Activated CD8-positive, alpha-beta memory T cell treated with anti-CD3 and anti-CD28 coated beads, Interleukin-2, amount 50 U/mL, for 48 hours (primary cell): ENCODE measurements at regions not wholly inside any gene's neighbourhood (a gene's known extent, or its start where the extent isn't known, plus 50 kb on each side); places are given as distances from the start of the nearest gene placed in this dataset.

ENCODE experiments used
- DNase-seq: peaks from one replicate; pipeline ENCODE4 v3.0.0-alpha.2; 2020

GRCh38 chr13:104310861-104311260 lies 1244.6 kb upstream of the SLC10A2 start:
- DNase-seq: no peak

DNA sequence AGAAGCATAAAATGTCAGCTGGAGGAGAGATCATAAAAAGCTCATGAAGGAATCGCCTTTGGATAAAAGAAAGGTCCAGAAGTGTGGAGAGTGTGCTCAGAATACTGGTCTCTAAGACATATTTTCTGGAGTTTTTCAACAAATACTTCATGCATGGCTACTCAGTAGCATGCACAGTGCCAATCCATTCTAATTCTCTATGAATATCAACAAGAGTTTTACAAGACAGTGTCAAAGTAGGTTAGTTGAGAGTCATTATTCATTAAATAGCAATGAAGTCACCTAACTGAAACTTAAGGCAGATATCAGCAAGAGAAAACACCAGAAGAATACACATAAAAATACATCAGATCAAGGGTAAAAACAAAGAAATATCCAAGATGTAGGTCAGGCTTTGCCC lies 1243.2 kb upstream of the SLC10A2 start:
- no peak for DNase-seq

DNA sequence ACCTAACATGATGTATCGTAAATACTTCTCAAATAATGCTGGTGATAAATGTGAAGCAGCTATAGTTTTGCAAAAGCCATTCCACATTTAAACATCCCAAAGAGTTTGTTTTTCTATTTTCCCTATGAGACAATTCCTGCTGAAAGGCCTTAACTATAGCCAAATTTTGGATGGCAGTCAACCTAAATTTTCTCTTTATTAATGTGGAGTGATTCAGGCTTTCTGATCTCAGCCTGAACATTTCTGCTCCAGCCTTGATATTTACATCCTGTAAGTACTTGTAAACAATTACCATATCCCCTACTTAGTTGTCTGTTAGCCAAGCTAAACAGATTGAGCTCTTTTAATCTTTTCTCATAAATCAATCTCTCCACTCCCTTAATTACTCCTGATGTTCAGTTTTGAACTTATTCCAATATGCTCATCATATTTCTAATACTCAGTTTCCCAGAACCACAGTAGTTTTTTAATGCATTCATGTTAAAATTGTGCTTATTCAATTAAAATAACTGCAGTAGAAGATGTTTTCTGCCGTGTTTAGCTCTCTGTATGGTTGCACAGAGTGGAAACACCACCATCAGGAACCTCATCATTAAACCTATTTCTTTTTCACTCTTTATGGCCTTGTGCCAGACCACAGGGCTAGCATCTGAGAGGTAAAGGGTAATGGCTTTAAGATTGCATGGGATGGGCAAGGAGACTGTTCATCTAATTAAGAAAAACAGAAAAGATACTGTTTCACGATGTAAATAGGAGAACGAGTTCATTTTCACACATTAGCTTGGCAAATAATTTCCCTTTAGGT lies 1235.2 kb upstream of the SLC10A2 start:
- no peak for DNase-seq

- no peak for DNase-seq
These were observed 1230.9 kb upstream of the SLC10A2 start for GRCh38 chr13:104297075-104297474.

DNA sequence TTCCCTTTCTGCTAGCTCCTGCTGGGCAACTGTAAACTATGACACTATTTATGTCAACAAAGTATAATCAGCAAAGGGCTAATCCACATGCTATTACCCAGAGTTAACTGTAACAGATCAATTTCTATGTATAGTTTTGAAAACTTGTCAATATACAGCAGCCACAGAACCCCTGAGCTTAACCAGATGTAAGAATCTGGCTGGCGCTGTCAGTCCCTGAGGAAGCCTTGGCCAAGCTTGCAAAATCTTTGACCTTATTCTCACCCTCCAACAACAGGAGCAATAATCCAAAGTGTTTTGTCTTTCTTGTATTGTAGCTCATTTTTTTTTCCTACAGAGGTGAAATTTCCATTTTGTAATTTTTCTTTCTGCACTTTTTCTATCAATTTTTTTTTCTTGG lies 1230.1 kb upstream of the SLC10A2 start:
- DNase-seq: no peak

GRCh38 chr13:104295537-104295936 lies 1229.3 kb upstream of the SLC10A2 start:
- no peak for DNase-seq

DNA sequence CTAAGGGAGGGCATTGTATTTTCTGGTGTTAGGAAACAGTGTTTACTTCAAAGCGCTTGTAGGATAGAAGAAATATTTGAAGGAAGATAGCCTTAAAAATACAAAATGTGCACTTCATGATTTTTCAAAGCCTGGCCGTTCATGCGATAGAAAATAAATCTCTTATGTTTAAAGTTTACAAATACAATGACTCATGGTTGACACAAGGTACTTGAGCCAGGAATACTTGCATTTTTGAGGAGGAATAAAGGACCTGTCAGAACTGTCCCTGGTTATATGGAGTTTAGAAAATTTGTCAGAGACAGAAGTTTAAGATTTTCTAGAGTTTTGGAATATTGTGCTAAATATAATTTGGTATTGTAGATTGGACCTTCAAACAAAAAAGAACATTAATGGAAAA lies 1223.2 kb upstream of the SLC10A2 start:
- no peak for DNase-seq

DNA sequence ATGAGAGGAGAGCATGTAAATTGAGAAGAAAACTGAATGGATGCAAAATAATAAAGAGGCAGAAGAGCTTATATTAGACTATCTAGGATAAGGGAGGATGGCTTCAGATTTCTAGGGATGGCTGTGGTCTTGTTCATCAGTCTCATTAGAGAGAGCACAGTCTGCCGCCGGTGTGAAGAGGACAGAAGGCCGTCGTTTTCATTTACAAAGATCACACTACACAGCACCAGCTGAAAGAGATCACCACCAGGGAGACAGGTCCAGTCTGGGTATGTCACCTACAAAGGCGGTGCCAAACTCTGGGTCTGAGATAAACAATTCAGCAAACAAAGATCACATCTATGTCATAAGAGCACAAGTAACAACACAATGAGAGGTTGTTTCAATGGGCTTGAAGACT lies 1222.3 kb upstream of the SLC10A2 start:
- no peak for DNase-seq

DNA sequence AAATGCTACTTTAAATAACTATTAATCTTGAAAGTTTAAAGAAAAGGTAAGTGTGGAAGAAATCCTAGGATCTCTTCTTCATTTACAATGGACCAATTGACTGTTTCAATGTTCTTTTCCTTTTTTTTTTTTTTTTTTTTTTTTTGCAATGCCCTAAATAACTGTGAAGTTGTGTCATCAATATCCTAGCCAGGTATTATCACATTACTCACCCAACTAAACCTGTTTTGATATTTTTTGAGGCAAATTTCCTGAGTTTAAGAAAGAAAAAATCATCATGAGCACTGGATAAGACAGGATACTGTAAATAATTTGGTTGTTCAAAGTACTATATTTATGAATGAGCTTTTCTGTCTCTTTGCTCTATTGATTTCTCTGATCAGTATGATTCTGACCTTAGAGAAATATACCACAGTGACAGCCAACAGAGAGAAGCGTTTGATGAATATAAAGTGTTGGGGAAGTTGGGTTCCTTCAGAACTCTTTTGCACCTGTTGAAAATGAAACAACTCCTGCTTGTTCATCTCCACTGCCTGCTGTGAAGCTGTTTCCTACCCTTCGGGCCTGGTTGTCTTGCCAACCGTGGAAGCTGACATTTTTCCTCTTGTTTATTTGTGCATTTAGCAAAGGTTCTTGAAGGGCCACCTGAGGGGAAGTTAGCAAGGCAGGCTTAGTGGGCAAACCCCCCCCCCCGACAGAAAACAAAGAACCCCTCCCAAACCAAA lies 1220.5 kb upstream of the SLC10A2 start:
- no peak for DNase-seq

- DNase-seq: no peak
These were observed 1215.7 kb upstream of the SLC10A2 start for GRCh38 chr13:104281910-104282309.

GRCh38 chr13:104270731-104271130 lies 1204.5 kb upstream of the SLC10A2 start:
- no peak for DNase-seq

GRCh38 chr13:104267206-104267811 lies 1201.1 kb upstream of the SLC10A2 start:
- DNase-seq: no peak

DNA sequence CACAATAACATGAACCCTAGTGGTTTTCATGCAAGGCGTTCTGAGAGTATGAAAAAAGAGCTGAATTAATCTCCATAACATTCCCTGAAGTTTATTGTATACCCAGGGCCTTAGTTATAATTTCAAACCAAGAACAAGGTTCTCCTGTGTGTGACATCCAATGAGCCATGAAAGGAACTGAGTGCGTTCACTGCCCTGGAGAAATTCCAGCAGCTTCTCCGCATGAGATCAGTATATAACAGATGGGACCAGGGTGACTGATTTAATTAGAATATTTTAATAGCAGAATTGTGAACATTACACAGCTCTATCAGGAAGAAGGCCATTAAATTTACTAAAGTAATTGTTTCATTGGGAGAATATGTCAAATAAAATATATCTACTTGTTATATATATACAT lies 1190.5 kb upstream of the SLC10A2 start:
- no peak for DNase-seq

GRCh38 chr13:104253063-104253680 lies 1187.0 kb upstream of the SLC10A2 start:
- no peak for DNase-seq

GRCh38 chr13:104251931-104252330 lies 1185.7 kb upstream of the SLC10A2 start:
- DNase-seq: no peak

- no peak for DNase-seq
These were observed 1180.7 kb upstream of the SLC10A2 start for GRCh38 chr13:104246955-104247354.

DNA sequence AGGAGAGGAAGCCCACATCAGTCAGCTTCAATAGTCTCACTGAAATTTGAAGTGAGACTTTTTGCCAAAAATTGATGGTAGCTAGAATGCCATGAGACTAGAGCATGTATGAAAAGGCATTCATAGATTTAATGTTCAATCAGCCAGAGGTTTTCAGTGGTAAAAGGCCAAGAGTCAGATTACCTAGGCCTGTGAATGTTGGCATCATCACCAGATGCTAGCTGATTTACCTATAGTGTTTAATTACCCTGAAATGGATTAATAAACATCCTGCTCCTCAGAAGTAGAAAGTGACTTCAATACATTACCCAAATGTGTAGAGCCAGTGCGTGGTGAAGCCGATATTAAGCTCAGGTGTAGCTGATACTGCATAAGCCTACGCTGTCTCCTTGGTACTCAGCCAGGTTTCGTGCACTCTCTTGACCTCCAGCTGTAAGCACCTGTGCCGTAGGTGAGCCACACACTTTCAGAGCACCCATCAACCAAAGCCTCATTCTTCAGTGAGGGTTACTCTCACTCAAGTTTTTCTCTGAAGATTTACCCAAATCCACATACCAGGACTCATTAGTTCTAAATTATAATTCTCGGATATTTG lies 1140.3 kb upstream of the SLC10A2 start:
- DNase-seq: no peak

GRCh38 chr13:104204177-104204576 lies 1138.0 kb upstream of the SLC10A2 start:
- DNase-seq: no peak

- no peak for DNase-seq
These were observed 1132.6 kb upstream of the SLC10A2 start for GRCh38 chr13:104198801-104199200.

- no peak for DNase-seq
These were observed 1130.4 kb upstream of the SLC10A2 start for GRCh38 chr13:104196611-104197010.

- no peak for DNase-seq
These were observed 1115.5 kb upstream of the SLC10A2 start for GRCh38 chr13:104181526-104182231.

- DNase-seq: no peak
These were observed 1104.9 kb upstream of the SLC10A2 start for GRCh38 chr13:104170980-104171555.
